ENCODE measurements at regions not wholly inside any gene's neighbourhood (a gene's known extent, or its start where the extent isn't known, plus 50 kb on each side); places are given as distances from the start of the nearest gene placed in this dataset.

DNA sequence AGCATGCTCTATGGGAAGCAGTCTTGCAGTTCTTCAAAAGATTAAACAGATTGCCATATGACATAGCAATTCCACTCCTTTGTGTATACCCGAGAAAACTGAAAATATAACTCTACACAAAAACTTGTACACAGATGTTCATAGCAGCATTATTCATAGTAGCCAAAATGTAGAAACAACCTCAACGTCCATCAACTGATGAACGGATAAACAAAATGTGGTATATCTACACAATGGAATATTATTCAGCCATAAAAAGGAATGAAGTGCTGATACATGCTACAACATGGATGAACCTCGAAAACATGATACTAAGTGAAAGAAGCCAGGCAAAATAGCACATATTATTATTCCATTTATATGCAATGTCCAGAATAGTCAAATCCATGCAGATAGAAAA lies 221.2 kb upstream of the PSMD7 start:
- Histone ChIP-seq H3K36me3 (no peaks in the 10 kb centered on the region), H3K27me3 (no peaks in the 10 kb centered on the region), H3K9me3 (0 out of 2 replicates have a peak, but pooled peaks cover 2% of the 10 kb centered on the region), H3K4me1 (no peaks in the 10 kb centered on the region), H3K4me3 (ENCODE audit: low read depth, low read length) (no peak overlapping the region)
- no peak for DNase-seq
- TF ChIP-seq, protein P1, sequence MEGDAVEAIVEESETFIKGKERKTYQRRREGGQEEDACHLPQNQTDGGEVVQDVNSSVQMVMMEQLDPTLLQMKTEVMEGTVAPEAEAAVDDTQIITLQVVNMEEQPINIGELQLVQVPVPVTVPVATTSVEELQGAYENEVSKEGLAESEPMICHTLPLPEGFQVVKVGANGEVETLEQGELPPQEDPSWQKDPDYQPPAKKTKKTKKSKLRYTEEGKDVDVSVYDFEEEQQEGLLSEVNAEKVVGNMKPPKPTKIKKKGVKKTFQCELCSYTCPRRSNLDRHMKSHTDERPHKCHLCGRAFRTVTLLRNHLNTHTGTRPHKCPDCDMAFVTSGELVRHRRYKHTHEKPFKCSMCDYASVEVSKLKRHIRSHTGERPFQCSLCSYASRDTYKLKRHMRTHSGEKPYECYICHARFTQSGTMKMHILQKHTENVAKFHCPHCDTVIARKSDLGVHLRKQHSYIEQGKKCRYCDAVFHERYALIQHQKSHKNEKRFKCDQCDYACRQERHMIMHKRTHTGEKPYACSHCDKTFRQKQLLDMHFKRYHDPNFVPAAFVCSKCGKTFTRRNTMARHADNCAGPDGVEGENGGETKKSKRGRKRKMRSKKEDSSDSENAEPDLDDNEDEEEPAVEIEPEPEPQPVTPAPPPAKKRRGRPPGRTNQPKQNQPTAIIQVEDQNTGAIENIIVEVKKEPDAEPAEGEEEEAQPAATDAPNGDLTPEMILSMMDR (IDR thresholded peaks at IDR 0.05; ENCODE audit: low read depth, low read length): no peak

DNA sequence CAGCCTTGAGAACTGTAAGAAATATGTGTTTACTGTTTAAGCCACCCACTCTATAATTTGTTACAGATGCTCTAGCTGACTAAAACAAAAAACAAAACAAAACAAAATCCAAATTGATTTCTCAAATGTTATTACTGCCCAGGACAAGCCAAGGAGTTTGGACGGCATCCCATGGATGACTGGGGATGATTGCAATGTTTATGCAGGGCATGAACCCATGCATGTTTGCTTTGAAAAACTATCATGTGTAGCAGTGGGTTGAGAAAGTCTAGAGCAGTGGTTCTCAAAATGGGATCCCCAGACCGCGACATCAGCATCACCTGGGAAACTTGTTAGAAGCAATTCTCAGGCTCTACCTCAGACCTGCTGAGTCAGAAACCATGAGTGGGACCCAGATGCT lies 223.2 kb upstream of the PSMD7 start:
- TF ChIP-seq, protein P1 (IDR thresholded peaks at IDR 0.05; ENCODE audit: low read depth, low read length): no peak
- no peak for DNase-seq
- Histone ChIP-seq H3K36me3 (no peaks in the 10 kb centered on the region), H3K4me1 (no peaks in the 10 kb centered on the region), H3K27me3 (no peaks in the 10 kb centered on the region), H3K4me3 (ENCODE audit: low read depth, low read length) (no peak overlapping the region), H3K9me3 (0 out of 2 replicates have a peak, but pooled peaks cover 2% of the 10 kb centered on the region)

DNA sequence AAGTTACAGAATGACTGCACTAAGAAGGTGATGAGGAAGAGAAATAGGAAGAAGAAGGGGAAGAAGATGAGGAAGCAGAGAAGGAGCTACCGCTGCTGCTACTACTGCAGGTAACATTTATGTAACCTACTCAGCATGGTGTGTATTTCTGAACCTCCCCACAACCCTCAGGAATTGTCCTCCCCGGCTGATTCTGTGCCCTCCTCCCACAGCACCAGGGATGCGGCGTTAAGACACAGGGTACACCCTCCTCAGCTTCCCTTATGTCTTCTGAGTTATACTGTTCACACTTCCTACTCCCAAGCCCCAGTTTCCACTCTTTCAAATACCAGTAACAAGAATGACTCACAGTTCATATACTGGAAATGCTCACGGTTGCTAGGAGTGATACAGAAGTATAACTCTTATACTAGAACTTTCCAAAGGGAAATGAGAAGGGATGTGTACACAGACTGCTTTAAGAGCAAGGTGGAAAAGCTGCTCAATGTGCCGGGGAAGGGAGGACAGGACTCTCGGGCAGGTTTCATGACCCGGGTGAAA lies 224.5 kb upstream of the PSMD7 start:
- no peaks in the 10 kb centered on the region for H3K4me1 ChIP-seq
- no peak for DNase-seq
- TF ChIP-seq, protein P1 (IDR thresholded peaks at IDR 0.05; ENCODE audit: low read depth, low read length): no peak
- peaks cover 5% of the 10 kb centered on the region for H3K27me3 ChIP-seq
- no peak overlapping the region for H3K4me3 ChIP-seq (ENCODE audit: low read depth, low read length)
- no peaks in the 10 kb centered on the region for H3K36me3 ChIP-seq
- H3K9me3 ChIP-seq: 0 out of 2 replicates have a peak, but pooled peaks cover 2% of the 10 kb centered on the region

DNA sequence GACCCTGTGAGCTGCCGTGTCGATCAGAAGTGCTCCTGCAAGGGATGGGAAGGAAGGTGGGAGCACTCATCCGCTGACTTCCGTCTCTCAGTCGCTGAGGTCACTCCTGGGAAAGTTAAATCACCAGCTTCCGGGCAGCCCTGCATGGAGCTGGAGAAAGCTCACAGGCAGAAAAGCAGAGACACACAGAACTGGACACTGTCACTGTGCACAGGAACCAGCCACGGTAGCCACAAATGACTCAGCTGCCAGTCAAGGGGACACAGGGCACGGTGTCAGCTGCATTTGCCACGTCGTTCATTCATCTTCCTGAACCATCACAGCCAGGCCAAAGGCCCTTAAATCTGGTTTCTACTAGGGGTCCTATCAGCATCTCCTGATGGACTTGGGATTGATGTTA lies 226.4 kb upstream of the PSMD7 start:
- TF ChIP-seq, protein P1 (IDR thresholded peaks at IDR 0.05; ENCODE audit: low read depth, low read length): no peak

DNA sequence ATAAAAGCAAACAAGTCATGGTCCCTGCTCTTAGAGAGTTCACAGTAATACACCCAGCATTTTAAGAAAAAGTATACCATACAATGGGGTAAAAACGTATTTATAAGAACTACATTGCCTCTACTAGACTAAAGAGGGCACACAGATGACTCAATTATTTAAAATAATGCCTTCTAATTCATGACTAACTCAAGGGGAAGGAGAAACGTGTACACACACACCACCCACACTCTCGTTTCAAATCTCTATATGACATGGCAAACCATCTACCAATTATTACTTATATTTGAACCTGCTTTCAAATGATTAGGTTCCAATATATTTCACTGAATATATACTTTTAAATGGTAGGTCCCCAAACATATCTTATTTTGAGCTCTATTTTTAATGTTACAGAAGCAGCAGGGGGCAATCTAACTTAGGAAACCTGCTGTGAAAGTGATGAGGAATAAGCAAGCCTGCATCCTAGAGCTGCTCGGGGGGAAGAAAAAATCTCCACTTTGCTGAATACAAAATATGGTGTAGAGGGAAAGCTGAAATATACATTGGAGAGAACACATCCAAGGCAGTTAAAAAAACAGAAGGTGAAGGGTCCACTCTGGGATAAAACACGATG lies 232.4 kb upstream of the PSMD7 start:
- no peaks in the 10 kb centered on the region for H3K9me3 ChIP-seq
- no peak overlapping the region for H3K4me3 ChIP-seq (ENCODE audit: low read depth, low read length)
- TF ChIP-seq, protein P1 (IDR thresholded peaks at IDR 0.05; ENCODE audit: low read depth, low read length): no peak
- H3K36me3 ChIP-seq: no peaks in the 10 kb centered on the region
- H3K4me1 ChIP-seq: no peaks in the 10 kb centered on the region
- peaks cover 32% of the 10 kb centered on the region for H3K27me3 ChIP-seq
- DNase-seq: no peak

More for the DNA sequence above, 226.4 kb upstream of the PSMD7 start:
- Histone ChIP-seq H3K4me3 (ENCODE audit: low read depth, low read length) (no peak overlapping the region), H3K4me1 (no peaks in the 10 kb centered on the region), H3K9me3 (no peaks in the 10 kb centered on the region), H3K36me3 (no peaks in the 10 kb centered on the region), H3K27me3 (peaks cover 19% of the 10 kb centered on the region)
- DNase-seq: no peak

DNA sequence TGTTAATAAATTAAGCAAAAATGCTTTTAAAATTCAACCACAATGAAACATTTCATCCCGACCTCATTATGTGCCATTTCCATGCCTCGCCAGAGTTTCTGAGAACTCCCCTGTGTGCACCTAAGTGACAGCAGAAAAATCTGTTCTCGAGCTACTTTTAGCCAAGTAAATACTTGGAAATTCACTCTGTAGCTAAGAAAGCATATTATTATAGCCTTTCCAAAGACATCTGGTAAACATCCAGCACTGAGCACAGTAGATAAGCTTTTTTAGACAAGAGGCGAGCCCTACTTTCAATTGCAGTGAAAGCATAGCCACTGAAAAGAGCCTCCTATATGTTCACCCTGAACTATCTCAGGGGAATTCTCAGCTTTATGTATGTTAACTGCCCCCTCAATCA lies 242.8 kb upstream of the PSMD7 start:
- H3K4me1 ChIP-seq: no peaks in the 10 kb centered on the region
- no peaks in the 10 kb centered on the region; the same call in 1 of the 2 replicates for H3K27me3 ChIP-seq
- TF ChIP-seq, protein P1 (IDR thresholded peaks at IDR 0.05; ENCODE audit: low read depth, low read length): no peak
- no peaks in the 10 kb centered on the region for H3K9me3 ChIP-seq
- no peak for DNase-seq
- no peak overlapping the region for H3K4me3 ChIP-seq (ENCODE audit: low read depth, low read length)
- no peaks in the 10 kb centered on the region for H3K36me3 ChIP-seq
